Body of pancreas (tissue), 4 donors: ENCODE measurements at regions not wholly inside any gene's neighbourhood (a gene's known extent, or its start where the extent isn't known, plus 50 kb on each side); places are given as distances from the start of the nearest gene placed in this dataset.

Experiments used
- ATAC-seq: fragments of 150-250 bp; one replicate; pipeline ENCODE4 v1.9.1; 2016
- DNase-seq, 4 donors: peaks; one replicate each; pipeline ENCODE4 v3.0.0-alpha.2; 2019
- H3K27ac ChIP-seq, 4 donors: fragments of 200-600 bp; sonication (generic); 1 replicate in 3 of 4; 2 replicates in 1 of 4; pipeline versions ENCODE4 v1.5.1 to v1.6.1; 2016 to 2019; ENCODE audit warnings: mild to moderate bottlenecking in 1 of 4, mixed read lengths in 1 of 4, moderate library complexity in 1 of 4
- H3K27me3 ChIP-seq, 2 donors: fragments of 200-600 bp; sonication (generic); one replicate each; pipeline ENCODE4 v1.6.0; 2016; ENCODE audit warnings: mild to moderate bottlenecking in 1 of 2
- H3K36me3 ChIP-seq, 2 donors: fragments of 200-600 bp; sonication (generic); replicated peaks in 1 of 2; 2 replicates each; pipeline ENCODE4 v1.5.1; 2016; ENCODE audit warnings: low read depth in 2 of 2; ENCODE audit not compliant: insufficient read depth in 1 of 2
- H3K4me1 ChIP-seq: fragments of 200-600 bp; sonication (generic); one replicate; pipeline ENCODE4 v1.6.0; 2016
- H3K4me3 ChIP-seq, 2 donors: fragments of 200-600 bp; sonication (generic); 1 replicate in 1 of 2; 2 replicates in 1 of 2; pipeline ENCODE4 v1.5.1; 2016 to 2019
- H3K9me3 ChIP-seq, 3 donors: fragments of 200-600 bp; sonication (generic); 1 replicate in 2 of 3; 2 replicates in 1 of 3; pipeline ENCODE4 v1.5.1; 2016
- POLR2A ChIP-seq, 3 donors: fragments of 450-650 bp; IDR thresholded peaks; one replicate each; pipeline ENCODE4 v1.6.1; 2016; ENCODE audit warnings: antibody characterized with exemption in 3 of 3, mild to moderate bottlenecking in 2 of 3
- WGBS, 2 donors: methylation state at CpG; one replicate each; pipeline ENCODE4 v1.1.5; 2017; 5-methylcytosine and 5-hydroxymethylcytosine counted together
- intact Hi-C: fragments of 100-400 bp; cut with DNase I; formaldehyde crosslinking; loops from one replicate; pipeline ENCODE4 v1.15.1; 2023
- TF ChIP-seq, protein P1 (sequence below), 7 experiments: fragments of 450-650 bp in 4 of 7; fragments of 200-600 bp in 3 of 7; sonication (generic) in 3 of 7; IDR thresholded peaks; one replicate each; pipeline ENCODE4 v1.5.1; 2016 to 2019; ENCODE audit warnings: antibody characterized with exemption in 7 of 7

DNA sequence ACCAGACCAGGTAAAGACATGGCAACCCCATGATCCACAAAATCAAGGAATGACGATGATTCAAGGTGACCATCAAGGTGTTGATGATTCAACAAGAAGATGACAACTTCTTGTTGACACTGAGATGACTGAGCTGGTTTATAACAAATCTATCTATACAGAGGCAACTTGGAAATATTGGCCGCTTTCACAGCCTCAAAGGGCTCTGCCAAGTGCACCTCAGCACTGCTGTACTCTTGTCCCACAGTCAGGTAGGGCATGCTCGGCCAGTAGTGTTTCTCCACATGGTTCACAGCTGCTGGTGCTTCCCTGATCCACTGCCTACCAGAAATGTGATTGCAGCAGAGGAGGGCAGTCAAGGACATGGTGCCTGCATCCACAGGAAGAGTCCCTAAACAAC, 125.2 kb upstream of the SYT6 start:
- Histone ChIP-seq H3K27me3 (no peaks in the 10 kb centered on the region), H3K4me3 (no peak overlapping the region), H3K9me3 (no peaks in the 10 kb centered on the region), H3K4me1 (no peaks in the 10 kb centered on the region), H3K36me3 (no peaks in the 10 kb centered on the region), H3K27ac (no peak overlapping the region)
- WGBS, 2 donors: 55 to 78% methylated on average over 3 of the region's 3 CpGs
- intact Hi-C loops: loop anchor here (5.0 kb wide), 1 partner anchor 297 kb away; no protein-coding TSS in a partner anchor
- TF ChIP-seq, protein P1, sequence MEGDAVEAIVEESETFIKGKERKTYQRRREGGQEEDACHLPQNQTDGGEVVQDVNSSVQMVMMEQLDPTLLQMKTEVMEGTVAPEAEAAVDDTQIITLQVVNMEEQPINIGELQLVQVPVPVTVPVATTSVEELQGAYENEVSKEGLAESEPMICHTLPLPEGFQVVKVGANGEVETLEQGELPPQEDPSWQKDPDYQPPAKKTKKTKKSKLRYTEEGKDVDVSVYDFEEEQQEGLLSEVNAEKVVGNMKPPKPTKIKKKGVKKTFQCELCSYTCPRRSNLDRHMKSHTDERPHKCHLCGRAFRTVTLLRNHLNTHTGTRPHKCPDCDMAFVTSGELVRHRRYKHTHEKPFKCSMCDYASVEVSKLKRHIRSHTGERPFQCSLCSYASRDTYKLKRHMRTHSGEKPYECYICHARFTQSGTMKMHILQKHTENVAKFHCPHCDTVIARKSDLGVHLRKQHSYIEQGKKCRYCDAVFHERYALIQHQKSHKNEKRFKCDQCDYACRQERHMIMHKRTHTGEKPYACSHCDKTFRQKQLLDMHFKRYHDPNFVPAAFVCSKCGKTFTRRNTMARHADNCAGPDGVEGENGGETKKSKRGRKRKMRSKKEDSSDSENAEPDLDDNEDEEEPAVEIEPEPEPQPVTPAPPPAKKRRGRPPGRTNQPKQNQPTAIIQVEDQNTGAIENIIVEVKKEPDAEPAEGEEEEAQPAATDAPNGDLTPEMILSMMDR (IDR thresholded peaks at IDR 0.05): no peak
- TF ChIP-seq POLR2A (IDR thresholded peaks at IDR 0.05): no peak
- no peak for ATAC-seq
- DNase-seq: no peak

- DNase-seq (no peak), ATAC-seq (no peak)
- TF ChIP-seq POLR2A (IDR thresholded peaks at IDR 0.05): no peak
- TF ChIP-seq, protein P1 (IDR thresholded peaks at IDR 0.05): no peak
- no peaks in the 10 kb centered on the region for H3K27me3 ChIP-seq
- no peak overlapping the region for H3K27ac ChIP-seq
- H3K36me3 ChIP-seq: no peaks in the 10 kb centered on the region
- H3K9me3 ChIP-seq: no peaks in the 10 kb centered on the region
- intact Hi-C loops: loop anchor here (5.0 kb wide), 1 partner anchor 296 kb away; no protein-coding TSS in a partner anchor
- H3K4me1 ChIP-seq: no peaks in the 10 kb centered on the region
- H3K4me3 ChIP-seq: no peak overlapping the region
These were observed 124.8 kb upstream of the SYT6 start for GRCh38 chr1:114278430-114278829.

DNA sequence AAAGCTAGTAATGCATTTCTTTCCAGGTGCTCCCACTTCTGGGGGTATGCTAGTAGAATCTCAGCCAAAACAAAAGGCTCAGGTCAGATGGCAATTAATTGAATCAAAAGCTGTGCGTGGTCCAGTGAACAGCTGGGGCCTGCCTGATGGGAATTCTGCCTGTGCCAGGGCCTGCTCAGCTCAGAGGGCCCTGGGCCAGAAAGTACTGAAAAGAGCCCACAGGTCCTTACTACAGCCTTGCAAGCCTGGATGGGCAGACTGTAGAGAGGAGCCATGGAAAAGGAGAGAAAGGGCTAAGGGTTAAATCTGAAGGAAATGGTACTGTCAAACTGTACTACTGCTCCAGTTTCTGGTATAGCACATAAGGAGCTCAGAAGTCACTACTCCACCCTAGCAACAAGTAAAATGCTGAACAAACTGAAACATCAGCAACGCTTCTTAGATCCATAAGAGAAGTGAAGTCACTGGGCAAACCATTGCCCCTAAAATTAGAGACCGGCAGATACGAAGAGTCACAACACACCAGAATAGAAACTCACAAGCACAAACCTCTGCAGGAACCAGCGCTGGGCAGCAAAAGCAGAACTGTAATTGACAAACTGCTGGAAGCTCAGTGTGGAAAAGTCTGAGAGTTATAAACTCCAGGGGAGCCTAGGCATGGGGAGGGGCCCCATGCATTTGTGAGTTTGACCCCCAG, 121.1 kb upstream of the SYT6 start:
- DNase-seq (no peak), ATAC-seq (no peak)
- no peaks in the 10 kb centered on the region for H3K9me3 ChIP-seq
- 78 to 88% methylated on average over 5 of the region's 5 CpGs for WGBS, 2 donors
- TF ChIP-seq POLR2A (IDR thresholded peaks at IDR 0.05): no peak
- TF ChIP-seq, protein P1 (IDR thresholded peaks at IDR 0.05): no peak
- no peak overlapping the region for H3K27ac ChIP-seq
- no peak overlapping the region for H3K4me3 ChIP-seq
- H3K4me1 ChIP-seq: no peaks in the 10 kb centered on the region
- intact Hi-C loops: loop anchor here (5.0 kb wide), 1 partner anchor 292 kb away; no protein-coding TSS in a partner anchor
- H3K36me3 ChIP-seq: no peaks in the 10 kb centered on the region
- no peaks in the 10 kb centered on the region for H3K27me3 ChIP-seq

DNA sequence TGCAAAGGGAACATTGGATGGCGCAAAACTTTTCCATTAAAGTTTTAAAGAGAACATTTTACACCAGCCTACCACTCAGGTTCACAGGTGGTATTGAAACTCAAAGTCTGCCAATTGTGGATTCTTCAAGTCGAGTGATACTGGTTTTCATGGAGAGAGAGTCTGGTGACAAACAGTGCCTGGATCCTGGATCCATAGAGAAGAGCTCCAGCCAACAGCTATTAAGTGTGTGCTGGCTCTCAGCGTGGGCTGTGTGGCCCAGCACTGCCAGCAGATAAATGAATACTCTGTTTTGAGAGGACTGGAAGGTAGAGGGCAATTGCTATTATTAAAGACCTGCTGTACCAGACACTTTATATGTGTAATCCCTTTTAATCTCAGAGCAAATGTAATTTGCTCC, 118.9 kb upstream of the SYT6 start:
- Histone ChIP-seq H3K36me3 (no peaks in the 10 kb centered on the region), H3K27me3 (no peaks in the 10 kb centered on the region), H3K27ac (no peak overlapping the region), H3K4me3 (no peak overlapping the region), H3K9me3 (no peaks in the 10 kb centered on the region), H3K4me1 (no peaks in the 10 kb centered on the region)
- TF ChIP-seq POLR2A (IDR thresholded peaks at IDR 0.05): no peak
- TF ChIP-seq, protein P1 (IDR thresholded peaks at IDR 0.05): no peak
- intact Hi-C loops: no loop called here
- 68 to 75% methylated on average over 3 of the region's 3 CpGs for WGBS, 2 donors
- ATAC-seq (no peak), DNase-seq (no peak)

DNA sequence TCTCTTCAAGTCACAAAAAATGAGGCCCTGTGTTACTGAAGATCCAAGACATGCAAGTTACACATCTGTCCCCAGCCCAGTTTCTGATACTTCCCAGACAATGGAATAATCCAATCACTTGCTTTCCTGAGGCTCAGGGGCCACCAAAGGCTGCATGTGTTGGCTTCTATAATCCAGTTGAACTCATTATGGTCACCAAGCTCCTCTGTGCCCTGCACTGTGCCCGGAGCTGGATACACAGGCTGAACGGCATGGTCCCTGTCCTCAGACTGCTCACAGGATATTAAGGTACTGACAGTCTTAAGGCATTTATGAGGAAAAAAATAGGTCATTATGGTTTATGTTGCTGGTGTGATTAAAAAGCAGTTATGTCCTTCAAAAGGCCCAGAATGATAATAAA, 117.0 kb upstream of the SYT6 start:
- no peak overlapping the region for H3K4me3 ChIP-seq
- no peak overlapping the region for H3K27ac ChIP-seq
- TF ChIP-seq, protein P1 (IDR thresholded peaks at IDR 0.05): no peak
- TF ChIP-seq POLR2A (IDR thresholded peaks at IDR 0.05): no peak
- no peaks in the 10 kb centered on the region for H3K4me1 ChIP-seq
- no peak for ATAC-seq
- H3K36me3 ChIP-seq: no peaks in the 10 kb centered on the region
- intact Hi-C loops: no loop called here
- H3K27me3 ChIP-seq: no peaks in the 10 kb centered on the region
- H3K9me3 ChIP-seq: no peaks in the 10 kb centered on the region
- DNase-seq: no peak
- WGBS, 2 donors: 86 to 98% methylated on average over 2 of the region's 2 CpGs
